Nephron progenitor cell (in vitro differentiated cells): ENCODE measurements at regions not wholly inside any gene's neighbourhood (a gene's known extent, or its start where the extent isn't known, plus 50 kb on each side); places are given as distances from the start of the nearest gene placed in this dataset.

ENCODE experiments used
- DNase-seq: peaks from one replicate; pipeline ENCODE4 v3.0.0; 2021
- H3K27ac Mint-ChIP-seq: 2 replicates; pipeline ENCODE4 v1.8.0; 2021; ENCODE audit warnings: mild to moderate bottlenecking, moderate library complexity, mixed read lengths
- H3K27me3 Mint-ChIP-seq: 2 replicates; pipeline ENCODE4 v1.8.0; 2021; ENCODE audit warnings: mild to moderate bottlenecking, low read depth, mixed read lengths; ENCODE audit not compliant: poor library complexity
- H3K36me3 Mint-ChIP-seq: 2 replicates; pipeline ENCODE4 v1.8.0; 2021; ENCODE audit warnings: low read depth, mixed read lengths
- H3K4me1 Mint-ChIP-seq: 2 replicates; pipeline ENCODE4 v1.8.0; 2021; ENCODE audit warnings: mixed read lengths
- H3K4me3 Mint-ChIP-seq: 2 replicates; pipeline ENCODE4 v1.8.0; 2021; ENCODE audit warnings: mild to moderate bottlenecking, moderate library complexity, mixed read lengths
- H3K9me3 Mint-ChIP-seq: 2 replicates; pipeline ENCODE4 v1.8.0; 2021; ENCODE audit warnings: mild to moderate bottlenecking, moderate library complexity, mixed read lengths
- TF ChIP-seq, protein P1 (sequence below): fragments of 200-600 bp; sonication (generic); IDR thresholded peaks from 2 replicates; pipeline ENCODE4 v1.5.0; 2021; ENCODE audit warnings: antibody characterized with exemption

DNA sequence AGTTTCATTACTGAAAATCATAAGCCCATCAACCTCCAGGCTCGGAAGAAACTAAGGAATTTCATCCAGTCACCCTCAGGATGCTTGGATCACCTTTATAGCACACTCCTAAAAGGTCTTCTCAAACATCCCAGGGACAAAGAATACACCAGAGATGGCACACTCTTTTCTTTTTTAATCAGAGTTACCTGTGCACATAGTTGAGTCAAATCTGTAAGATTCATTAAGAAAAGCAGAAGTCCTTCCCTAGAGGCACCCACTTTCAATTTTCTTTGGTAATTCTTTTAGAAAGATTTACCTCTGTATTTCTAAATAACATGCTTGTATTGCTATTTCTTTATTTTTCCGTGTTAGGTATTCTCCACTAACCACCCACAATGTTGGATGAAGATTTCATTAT is 50.6 kb upstream of the IL6 start:
- Mint-ChIP-seq H3K27me3 (peaks cover 3% of the 10 kb centered on the region), H3K27ac (no peak overlapping the region), H3K9me3 (peaks cover 18% of the 10 kb centered on the region), H3K4me3 (no peak overlapping the region), H3K4me1 (peaks cover 26% of the 10 kb centered on the region), H3K36me3 (peaks cover 12% of the 10 kb centered on the region)
- no peak for DNase-seq
- TF ChIP-seq, protein P1, sequence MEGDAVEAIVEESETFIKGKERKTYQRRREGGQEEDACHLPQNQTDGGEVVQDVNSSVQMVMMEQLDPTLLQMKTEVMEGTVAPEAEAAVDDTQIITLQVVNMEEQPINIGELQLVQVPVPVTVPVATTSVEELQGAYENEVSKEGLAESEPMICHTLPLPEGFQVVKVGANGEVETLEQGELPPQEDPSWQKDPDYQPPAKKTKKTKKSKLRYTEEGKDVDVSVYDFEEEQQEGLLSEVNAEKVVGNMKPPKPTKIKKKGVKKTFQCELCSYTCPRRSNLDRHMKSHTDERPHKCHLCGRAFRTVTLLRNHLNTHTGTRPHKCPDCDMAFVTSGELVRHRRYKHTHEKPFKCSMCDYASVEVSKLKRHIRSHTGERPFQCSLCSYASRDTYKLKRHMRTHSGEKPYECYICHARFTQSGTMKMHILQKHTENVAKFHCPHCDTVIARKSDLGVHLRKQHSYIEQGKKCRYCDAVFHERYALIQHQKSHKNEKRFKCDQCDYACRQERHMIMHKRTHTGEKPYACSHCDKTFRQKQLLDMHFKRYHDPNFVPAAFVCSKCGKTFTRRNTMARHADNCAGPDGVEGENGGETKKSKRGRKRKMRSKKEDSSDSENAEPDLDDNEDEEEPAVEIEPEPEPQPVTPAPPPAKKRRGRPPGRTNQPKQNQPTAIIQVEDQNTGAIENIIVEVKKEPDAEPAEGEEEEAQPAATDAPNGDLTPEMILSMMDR, result no peak

DNA sequence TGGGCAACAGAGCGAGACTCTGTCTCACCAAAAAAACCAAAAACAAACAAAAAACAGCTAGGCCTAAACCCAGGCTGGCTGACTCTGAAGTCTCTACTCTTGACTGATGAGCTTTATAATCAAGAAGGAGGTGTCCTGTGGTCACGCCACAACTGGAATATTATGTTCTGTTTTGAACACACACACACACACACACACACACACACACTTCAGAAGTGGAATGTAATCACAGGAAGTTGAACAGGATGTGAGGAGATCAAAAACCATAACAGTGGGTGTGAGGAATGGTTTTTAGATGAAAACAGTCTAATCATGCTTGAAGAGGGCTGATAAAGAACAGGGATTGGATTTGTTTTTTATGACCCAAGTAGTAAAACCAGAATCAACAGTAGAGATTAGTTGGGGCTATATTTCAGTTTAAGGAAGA is 51.1 kb upstream of the IL6 start:
- DNase-seq, result no peak
- Mint-ChIP-seq H3K27me3 (peaks cover 3% of the 10 kb centered on the region), H3K4me1 (peaks cover 28% of the 10 kb centered on the region), H3K36me3 (peaks cover 12% of the 10 kb centered on the region), H3K4me3 (no peak overlapping the region), H3K27ac (no peak overlapping the region), H3K9me3 (peaks cover 18% of the 10 kb centered on the region)
- TF ChIP-seq, protein P1, result no peak

DNA sequence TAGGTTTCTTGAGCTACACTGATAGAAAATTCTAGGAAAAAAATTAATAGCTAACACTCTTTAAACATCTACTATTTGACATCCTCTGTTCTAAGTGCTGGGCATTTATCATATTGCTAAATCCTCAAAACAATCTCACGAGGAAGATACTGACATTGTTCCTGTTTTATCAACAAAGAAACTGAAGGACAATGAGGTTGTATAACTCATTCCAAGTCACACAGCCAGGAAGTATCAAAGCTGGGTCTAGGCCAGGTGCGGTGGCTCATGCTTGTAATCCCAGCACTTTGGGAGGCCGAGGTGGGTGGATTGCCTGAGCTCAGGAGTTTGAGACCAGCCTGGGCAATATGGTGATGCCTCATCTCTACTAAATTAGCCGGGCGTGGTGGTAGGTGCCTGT is 51.6 kb upstream of the IL6 start:
- Mint-ChIP-seq H3K9me3 (peaks cover 18% of the 10 kb centered on the region), H3K27ac (no peak overlapping the region), H3K36me3 (peaks cover 12% of the 10 kb centered on the region), H3K4me1 (peaks cover 28% of the 10 kb centered on the region), H3K4me3 (no peak overlapping the region), H3K27me3 (peaks cover 3% of the 10 kb centered on the region)
- TF ChIP-seq, protein P1, result no peak
- DNase-seq, result no peak

DNA sequence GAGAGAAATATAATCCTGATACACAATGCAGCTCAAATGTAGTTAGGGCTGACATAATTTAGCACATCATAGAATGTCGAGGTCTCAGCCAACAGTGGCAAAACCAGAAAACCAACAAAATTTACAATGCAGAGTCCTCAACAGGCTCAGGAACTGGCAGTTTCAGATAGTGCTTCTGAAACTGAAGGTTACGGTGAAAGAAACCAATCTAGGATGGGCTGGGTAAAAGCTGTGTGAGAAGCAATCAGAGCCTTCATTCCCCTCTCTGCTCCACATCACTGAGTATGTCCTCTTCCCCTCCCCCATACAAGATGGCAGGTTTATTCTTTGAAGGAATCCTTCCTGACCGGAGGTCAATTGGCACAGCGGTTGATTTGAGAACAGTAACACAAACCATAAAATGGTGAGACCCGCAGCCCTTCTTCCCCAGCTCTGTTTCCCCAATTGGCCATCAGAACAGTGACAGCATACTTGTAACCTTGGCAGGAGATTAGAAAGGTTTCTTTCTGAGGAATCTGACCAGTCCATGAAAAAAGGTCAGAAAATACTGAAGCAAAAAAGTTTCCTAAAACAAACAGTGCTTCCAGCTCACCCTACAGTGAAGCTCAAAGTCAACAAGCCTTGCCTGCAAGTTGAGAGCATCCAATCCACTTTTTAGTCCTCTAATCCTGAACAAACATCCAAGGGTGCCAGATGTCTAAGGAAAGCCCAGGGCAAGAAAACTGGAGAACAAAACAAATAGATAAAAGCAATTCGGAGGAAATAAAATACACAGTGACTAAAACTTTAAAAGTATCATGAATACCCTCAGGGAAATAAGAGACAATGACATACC is 53.9 kb upstream of the IL6 start:
- peaks cover 12% of the 10 kb centered on the region for H3K36me3 Mint-ChIP-seq
- H3K27ac Mint-ChIP-seq, result peak overlapping the region; percentile 75
- peaks cover under 1% of the 10 kb centered on the region for H3K27me3 Mint-ChIP-seq
- no peak for DNase-seq
- H3K9me3 Mint-ChIP-seq, result peaks cover 18% of the 10 kb centered on the region
- H3K4me3 Mint-ChIP-seq, result no peak overlapping the region
- peaks cover 28% of the 10 kb centered on the region for H3K4me1 Mint-ChIP-seq
- TF ChIP-seq, protein P1, result no peak

DNA sequence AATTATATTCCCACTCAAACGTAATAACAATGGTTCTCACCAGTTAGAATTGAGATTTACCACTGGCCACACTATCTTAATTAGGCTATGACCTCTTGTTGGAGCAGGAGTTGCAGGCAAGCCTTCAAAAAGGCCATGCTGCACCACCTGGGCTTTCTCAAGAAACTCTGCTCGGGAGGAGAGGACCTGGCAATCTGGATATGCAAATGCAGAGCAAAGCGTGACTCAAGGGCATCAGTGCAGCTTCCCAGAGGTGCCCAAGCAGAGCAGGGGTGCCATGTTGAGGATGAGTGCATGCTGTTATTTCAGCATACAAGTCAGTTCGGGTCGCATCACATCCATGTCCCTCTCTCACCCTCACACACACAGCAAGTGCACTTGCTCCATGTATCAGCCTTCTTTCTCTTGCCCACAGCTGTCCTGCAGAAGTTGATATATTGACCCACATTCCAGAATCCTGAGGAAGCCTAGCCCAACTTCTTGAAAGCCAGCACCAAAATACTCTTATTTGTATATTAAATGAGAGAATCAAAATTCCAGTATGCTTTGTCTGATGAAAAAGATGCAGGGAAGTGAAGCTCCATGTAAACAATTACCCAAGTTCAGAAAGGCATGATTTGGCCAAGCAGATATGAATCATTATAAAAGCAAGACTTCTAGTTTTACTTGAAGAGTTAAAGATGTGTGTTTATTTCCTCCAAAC is 55.7 kb upstream of the IL6 start:
- Mint-ChIP-seq H3K36me3 (peaks cover 12% of the 10 kb centered on the region), H3K27me3 (peaks cover 4% of the 10 kb centered on the region), H3K4me3 (no peak overlapping the region), H3K4me1 (peaks cover 28% of the 10 kb centered on the region), H3K9me3 (peaks cover 18% of the 10 kb centered on the region), H3K27ac (peak overlapping the region; percentile 49)
- DNase-seq, result no peak
- TF ChIP-seq, protein P1, result no peak
